Caco-2 (cell line): ENCODE measurements at regions not wholly inside any gene's neighbourhood (a gene's known extent, or its start where the extent isn't known, plus 50 kb on each side); places are given as distances from the start of the nearest gene placed in this dataset.

Experiments
- BruUV-seq: library from RNA; stranded (reverse); fragments of 400-500 nt; replicated peaks from 2 replicates; lab custom pipeline; 2021; lab: Mats Ljungman, UMichigan
- CTCF ChIA-PET: fragments of 300-600 bp; sonication (Branson Sonifier 250); formaldehyde crosslinking; loops from one replicate; lab custom pipeline; 2022; ENCODE audit warnings: antibody characterized with exemption; lab: Charles Lee
- POLR2A ChIA-PET: fragments of 300-600 bp; sonication (Branson Sonifier 250); formaldehyde crosslinking; loops from one replicate; lab custom pipeline; 2022; ENCODE audit warnings: antibody characterized with exemption; lab: Charles Lee
- DNase-seq, 2 experiments: peaks; one replicate each; pipeline versions ENCODE4 v3.0.0 to v3.0.0-alpha.2; 2020 to 2022
- H3K27me3 ChIP-seq: replicated peaks from 2 replicates; pipeline ENCODE4 v1.6.0; 2011; ENCODE audit warnings: low read length; ENCODE audit not compliant: control insufficient read depth, insufficient read depth
- H3K36me3 ChIP-seq: 2 replicates; pipeline ENCODE4 v1.5.1; 2011; ENCODE audit warnings: low read length; ENCODE audit not compliant: control insufficient read depth, insufficient read depth
- H3K4me1 ChIP-seq: fragments of 250-450 bp; sonication (Bioruptor Pico); 2 replicates; pipeline ENCODE4 v1.5.1; 2020; ENCODE audit warnings: mild to moderate bottlenecking
- H3K4me3 ChIP-seq: 2 replicates; pipeline ENCODE4 v1.5.1; 2011; ENCODE audit warnings: low read depth, mild to moderate bottlenecking, control low read depth, low read length
- H3K9me3 ChIP-seq: fragments of 250-450 bp; sonication (Bioruptor Pico); 2 replicates; pipeline ENCODE4 v1.5.1; 2020; ENCODE audit warnings: mild to moderate bottlenecking, moderate library complexity
- H3K27ac Mint-ChIP-seq: one replicate; pipeline ENCODE4 v1.8.0; 2022; ENCODE audit warnings: mixed read lengths; ENCODE audit not compliant: unreplicated experiment
- H3K27me3 Mint-ChIP-seq: one replicate; pipeline ENCODE4 v1.8.0; 2022; ENCODE audit warnings: mixed read lengths; ENCODE audit not compliant: insufficient read depth, unreplicated experiment
- H3K36me3 Mint-ChIP-seq: one replicate; pipeline ENCODE4 v1.8.0; 2022; ENCODE audit warnings: mild to moderate bottlenecking, mixed read lengths; ENCODE audit not compliant: insufficient read depth, unreplicated experiment
- H3K4me1 Mint-ChIP-seq: one replicate; pipeline ENCODE4 v1.8.0; 2022; ENCODE audit warnings: low read depth, mixed read lengths; ENCODE audit not compliant: unreplicated experiment
- H3K4me3 Mint-ChIP-seq: one replicate; pipeline ENCODE4 v1.8.0; 2022; ENCODE audit warnings: mild to moderate bottlenecking, moderate library complexity, mixed read lengths; ENCODE audit not compliant: unreplicated experiment
- H3K9me3 Mint-ChIP-seq: one replicate; pipeline ENCODE4 v1.8.0; 2022; ENCODE audit warnings: mixed read lengths; ENCODE audit not compliant: unreplicated experiment
- CTCF ChIP-seq, 2 experiments: fragments of 200-600 bp in 1 of 2; IDR thresholded peaks; 1 replicate in 1 of 2; 2 replicates in 1 of 2; pipeline versions ENCODE4 v1.5.1 to v1.8.0; 2011 to 2022; ENCODE audit warnings: antibody characterized with exemption in 1 of 2, control low read depth in 1 of 2, inconsistent platforms in 1 of 2, low read depth in 1 of 2, low read length in 1 of 2, mild to moderate bottlenecking in 1 of 2, moderate library complexity in 1 of 2; ENCODE audit not compliant: insufficient read depth in 1 of 2, severe bottlenecking in 1 of 2, unreplicated experiment in 1 of 2
- intact Hi-C: fragments of 100-400 bp; cut with micrococcal nuclease; formaldehyde crosslinking; loops from one replicate; pipeline ENCODE4 v1.10.0; 2022; ENCODE audit not compliant: unreplicated experiment

DNA sequence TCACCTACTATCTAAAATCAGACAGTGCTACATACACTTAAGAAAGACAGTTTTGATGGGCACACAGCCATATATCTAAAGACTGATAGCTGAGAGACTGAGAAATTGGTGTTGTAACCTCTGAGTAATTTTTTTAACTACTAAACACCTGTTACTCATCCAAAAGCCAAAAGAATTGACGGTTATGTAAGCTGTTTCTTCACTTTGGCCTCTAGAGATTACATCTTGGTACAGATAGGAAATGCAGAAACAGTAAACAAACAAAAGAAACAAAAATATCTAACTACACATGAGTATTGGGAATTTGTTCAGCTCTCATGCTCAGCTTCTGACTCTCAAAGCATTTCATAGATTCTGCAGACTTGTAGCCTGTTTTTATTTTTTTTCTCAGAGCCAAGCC lies 152.1 kb upstream of the GAS1 start:
- Mint-ChIP-seq H3K27me3 (no peaks in the 10 kb centered on the region), H3K9me3 (no peaks in the 10 kb centered on the region), H3K27ac (no peak overlapping the region), H3K4me1 (no peaks in the 10 kb centered on the region), H3K4me3 (no peak overlapping the region), H3K36me3 (no peaks in the 10 kb centered on the region)
- no peaks in the 10 kb centered on the region for H3K9me3 ChIP-seq
- no peak overlapping the region for H3K4me3 ChIP-seq
- H3K4me1 ChIP-seq = no peaks in the 10 kb centered on the region
- no peaks in the 10 kb centered on the region for H3K36me3 ChIP-seq
- BruUV-seq = no TSS peak
- no peaks in the 10 kb centered on the region for H3K27me3 ChIP-seq
- no peak for TF ChIP-seq CTCF (IDR thresholded peaks at IDR 0.05; ENCODE audit: insufficient read depth in 1 of 2, low read depth in 1 of 2, low read length in 1 of 2, severe bottlenecking in 1 of 2, unreplicated experiment in 1 of 2)
- ChIA-PET CTCF (no interaction called here), POLR2A (no interaction called here)
- intact Hi-C loops = no loop called here
- DNase-seq = no peak

DNA sequence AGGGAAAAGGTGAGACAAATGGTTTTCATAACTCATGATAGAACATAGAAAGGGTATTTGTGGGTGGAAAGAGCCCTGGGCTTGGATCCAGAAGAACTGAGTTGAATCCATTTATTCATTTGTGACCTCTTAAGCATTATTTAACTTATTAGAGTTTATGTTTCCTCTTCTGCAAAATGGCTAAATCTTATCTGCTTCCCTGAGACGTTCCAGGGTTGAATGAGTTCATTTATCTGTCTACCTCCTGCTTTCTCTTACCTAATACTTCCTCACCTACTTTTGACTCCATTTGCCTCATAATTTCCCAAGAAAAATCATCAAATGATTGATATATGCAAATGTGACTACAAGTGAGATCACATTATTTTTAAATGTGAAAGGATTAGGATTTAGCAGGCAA lies 152.7 kb upstream of the GAS1 start:
- ChIA-PET CTCF (no interaction called here), POLR2A (no interaction called here)
- Mint-ChIP-seq H3K36me3 (no peaks in the 10 kb centered on the region), H3K27me3 (peaks cover under 1% of the 10 kb centered on the region), H3K4me1 (no peaks in the 10 kb centered on the region), H3K27ac (no peak overlapping the region), H3K4me3 (no peak overlapping the region), H3K9me3 (no peaks in the 10 kb centered on the region)
- no peaks in the 10 kb centered on the region for H3K36me3 ChIP-seq
- no peaks in the 10 kb centered on the region for H3K4me1 ChIP-seq
- intact Hi-C loops = no loop called here
- no peaks in the 10 kb centered on the region for H3K27me3 ChIP-seq
- no peak for TF ChIP-seq CTCF (IDR thresholded peaks at IDR 0.05; ENCODE audit: insufficient read depth in 1 of 2, low read depth in 1 of 2, low read length in 1 of 2, severe bottlenecking in 1 of 2, unreplicated experiment in 1 of 2)
- DNase-seq = no peak
- H3K9me3 ChIP-seq = no peaks in the 10 kb centered on the region
- H3K4me3 ChIP-seq = no peak overlapping the region
- BruUV-seq = no TSS peak

DNA sequence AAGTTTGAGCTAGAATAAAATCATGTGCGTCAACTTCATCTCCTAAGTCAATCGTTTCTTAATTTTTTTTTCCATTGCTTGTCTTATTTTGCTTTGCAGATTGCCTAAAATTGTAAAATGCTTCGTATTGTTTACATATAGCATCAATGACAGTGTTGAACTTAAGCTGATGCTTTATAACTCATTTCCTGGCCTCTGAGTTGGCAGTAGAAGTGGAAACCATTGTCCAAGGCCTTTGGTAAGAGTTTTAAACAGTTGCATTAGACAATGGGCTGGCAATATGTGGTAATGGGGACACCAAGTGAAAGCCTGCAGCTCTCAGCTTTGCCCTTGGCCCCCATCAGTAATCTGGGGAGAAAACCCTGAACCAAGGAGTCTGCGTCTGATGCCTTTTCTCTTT lies 154.8 kb upstream of the GAS1 start:
- no peaks in the 10 kb centered on the region for H3K36me3 Mint-ChIP-seq
- H3K4me3 Mint-ChIP-seq = no peak overlapping the region
- BruUV-seq = no TSS peak
- no peaks in the 10 kb centered on the region for H3K4me1 Mint-ChIP-seq
- CTCF ChIA-PET = no interaction called here
- Histone ChIP-seq H3K4me3 (no peak overlapping the region), H3K9me3 (no peaks in the 10 kb centered on the region), H3K27me3 (no peaks in the 10 kb centered on the region), H3K36me3 (no peaks in the 10 kb centered on the region), H3K4me1 (no peaks in the 10 kb centered on the region)
- H3K9me3 Mint-ChIP-seq = no peaks in the 10 kb centered on the region
- no peak for DNase-seq
- intact Hi-C loops = no loop called here
- H3K27ac Mint-ChIP-seq = no peak overlapping the region
- POLR2A ChIA-PET = no interaction called here
- no peak for TF ChIP-seq CTCF (IDR thresholded peaks at IDR 0.05; ENCODE audit: insufficient read depth in 1 of 2, low read depth in 1 of 2, low read length in 1 of 2, severe bottlenecking in 1 of 2, unreplicated experiment in 1 of 2)
- peaks cover 4% of the 10 kb centered on the region for H3K27me3 Mint-ChIP-seq
